Mesodermal cell (in vitro differentiated cells): ENCODE measurements at regions not wholly inside any gene's neighbourhood (a gene's known extent, or its start where the extent isn't known, plus 50 kb on each side); places are given as distances from the start of the nearest gene placed in this dataset.

Experiments
- H3K27ac ChIP-seq: 2 replicates; pipeline ENCODE4 v1.7.0; 2013; ENCODE audit warnings: mild to moderate bottlenecking, low read depth, low read length, moderate library complexity; ENCODE audit not compliant: severe bottlenecking
- H3K36me3 ChIP-seq: 2 replicates; pipeline ENCODE4 v1.7.1; 2013; ENCODE audit warnings: mild to moderate bottlenecking, low read length, moderate library complexity; ENCODE audit not compliant: control insufficient read depth, insufficient read depth
- H3K4me1 ChIP-seq: one replicate; pipeline ENCODE4 v1.7.1; 2013; ENCODE audit warnings: mild to moderate bottlenecking, low read length; ENCODE audit not compliant: insufficient read depth, control insufficient read depth, poor library complexity, severe bottlenecking
- H3K4me3 ChIP-seq: 2 replicates; pipeline ENCODE4 v1.7.0; 2013; ENCODE audit warnings: low read length, control low read depth, mild to moderate bottlenecking; ENCODE audit not compliant: insufficient read depth, poor library complexity, severe bottlenecking; ENCODE audit errors: extremely low read depth
- H3K9me3 ChIP-seq: 2 replicates; pipeline ENCODE4 v1.7.1; 2013; ENCODE audit warnings: mild to moderate bottlenecking, low read length, moderate library complexity; ENCODE audit not compliant: control insufficient read depth
- WGBS, 2 experiments: methylation state at CpG; one replicate each; pipeline ENCODE4 v1.1.5; 2013; ENCODE audit warnings: missing lambda C conversion rate in 2 of 2; ENCODE audit not compliant: insufficient coverage in 2 of 2; 5-methylcytosine and 5-hydroxymethylcytosine counted together

DNA sequence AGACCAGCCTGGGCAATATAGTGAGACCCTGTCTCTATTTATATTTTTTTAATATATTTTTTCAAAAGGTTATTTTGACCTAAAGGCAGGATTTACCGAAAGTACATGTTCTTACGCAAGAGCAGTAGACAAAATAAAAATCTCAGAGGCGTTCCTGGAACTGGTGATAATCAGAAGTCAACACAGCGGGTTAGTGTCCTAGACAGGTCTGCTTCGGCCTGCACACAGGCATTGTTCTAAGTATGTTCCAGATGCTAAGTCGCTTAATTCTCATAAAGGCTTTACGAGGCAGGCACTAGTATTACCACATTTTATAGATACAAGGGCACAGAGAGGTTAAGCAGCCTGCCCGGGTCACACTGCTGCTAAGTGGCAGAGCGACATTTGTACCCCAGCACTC lies 56.9 kb upstream of the SLC25A33 start:
- Histone ChIP-seq H3K9me3 (no peaks in the 10 kb centered on the region), H3K36me3 (no peaks in the 10 kb centered on the region), H3K4me1 (no peaks in the 10 kb centered on the region), H3K4me3 (no peak overlapping the region), H3K27ac (no peak overlapping the region)
- WGBS, 2 experiments = 95 to 97% methylated on average over 8 of the region's 9 CpGs

DNA sequence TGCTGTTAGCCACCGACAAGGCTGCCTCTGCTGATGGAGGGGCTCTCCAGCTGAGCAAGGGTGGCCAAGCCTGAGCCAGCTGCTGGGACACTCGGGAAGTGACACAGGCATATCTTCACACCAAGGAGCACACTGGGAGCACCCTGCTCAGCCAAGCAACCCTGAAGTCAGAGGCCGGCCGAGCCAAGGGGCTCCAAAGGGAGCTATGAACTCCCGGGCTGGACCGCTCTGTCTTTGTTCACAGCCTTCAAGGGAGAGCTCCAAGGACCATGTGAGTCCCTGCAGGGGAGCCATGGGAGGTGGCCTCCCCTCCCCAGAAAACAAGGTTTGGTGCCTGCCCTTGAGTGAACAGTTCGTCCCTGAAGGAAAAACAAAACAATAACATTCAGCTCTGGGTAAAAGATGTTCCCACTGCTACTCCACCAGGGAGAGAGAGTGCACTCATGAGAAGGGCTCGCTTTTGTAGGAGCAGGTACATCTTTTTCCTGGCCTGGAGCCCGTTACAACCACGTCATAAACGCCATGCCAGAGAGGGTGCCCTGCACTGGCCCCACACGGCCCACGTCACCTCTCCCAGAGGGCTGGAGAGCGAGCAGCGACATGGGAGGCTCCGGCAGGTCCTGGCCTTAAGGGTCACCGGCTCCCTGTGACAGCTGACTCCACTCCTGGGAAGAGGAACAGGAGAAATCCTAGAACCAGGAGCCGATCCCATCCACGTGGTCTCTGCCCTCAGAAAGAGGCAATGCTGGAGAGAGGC lies 56.3 kb upstream of the SLC25A33 start:
- Histone ChIP-seq H3K4me1 (no peaks in the 10 kb centered on the region), H3K27ac (no peak overlapping the region)
- WGBS, 2 experiments = 88 to 90% methylated on average over 14 to 16 of the region's 19 CpGs

DNA sequence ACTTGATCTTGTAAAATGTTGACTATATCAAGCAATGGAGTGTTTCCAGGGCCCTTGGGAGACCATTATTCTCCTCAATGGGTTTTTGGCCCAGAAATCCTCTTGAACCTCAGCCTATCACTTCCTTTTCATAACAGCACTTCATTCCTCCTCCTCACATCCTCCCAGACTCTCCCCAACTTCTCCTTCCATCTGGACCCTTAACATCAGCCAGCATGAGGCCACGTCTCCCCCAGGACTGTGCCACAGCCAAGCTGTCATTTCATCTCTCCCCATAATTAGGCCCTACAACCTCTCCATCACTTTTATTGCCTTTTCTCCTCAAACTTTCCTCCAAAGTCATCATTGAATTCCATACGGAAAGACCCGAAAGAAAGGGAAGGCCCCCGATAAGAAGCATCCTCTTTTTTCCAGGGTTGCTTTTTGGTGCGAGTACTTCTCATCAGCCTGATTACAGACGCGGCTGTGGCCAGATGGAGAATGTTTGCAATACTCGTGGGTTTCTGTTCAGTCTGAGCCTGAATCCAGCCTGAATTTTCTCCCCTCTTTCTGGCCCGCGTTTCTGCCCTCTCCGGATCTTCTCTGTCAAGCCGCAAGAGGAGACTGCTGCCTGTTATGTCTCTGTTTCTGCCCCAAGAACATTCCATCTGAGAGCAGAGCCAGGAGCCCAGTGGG lies 52.7 kb upstream of the SLC25A33 start:
- Histone ChIP-seq H3K4me1 (no peaks in the 10 kb centered on the region), H3K9me3 (no peaks in the 10 kb centered on the region), H3K4me3 (no peak overlapping the region), H3K27ac (no peak overlapping the region), H3K36me3 (no peaks in the 10 kb centered on the region)
- 93 to 94% methylated on average over 11 to 12 of the region's 12 CpGs for WGBS, 2 experiments

More for the DNA sequence above, 56.3 kb upstream of the SLC25A33 start:
- no peak overlapping the region for H3K4me3 ChIP-seq
- H3K9me3 ChIP-seq = no peaks in the 10 kb centered on the region
- H3K36me3 ChIP-seq = no peaks in the 10 kb centered on the region
